Neural cell (in vitro differentiated cells): ENCODE measurements at regions not wholly inside any gene's neighbourhood (a gene's known extent, or its start where the extent isn't known, plus 50 kb on each side); places are given as distances from the start of the nearest gene placed in this dataset.

Source experiments
- EP300 ChIP-seq: fragments of 450-650 bp; conservative IDR thresholded peaks from 2 replicates; pipeline ENCODE4 v1.6.1; 2014; ENCODE audit warnings: antibody characterized with exemption, mild to moderate bottlenecking, moderate library complexity; ENCODE audit not compliant: poor library complexity, severe bottlenecking
- EZH2 ChIP-seq: fragments of 200-600, 300-800 bp; shearing (Covaris generic), sonication (generic); IDR thresholded peaks from 2 replicates; pipeline ENCODE4 v1.6.1; 2014; ENCODE audit warnings: antibody characterized with exemption, low read length, borderline replicate concordance, mild to moderate bottlenecking; ENCODE audit not compliant: insufficient read depth, poor library complexity, severe bottlenecking
- POLR2AphosphoS5 ChIP-seq: IDR thresholded peaks from 2 replicates; pipeline ENCODE4 v1.6.1; 2012
- RAD21 ChIP-seq: fragments of 450-650 bp; conservative IDR thresholded peaks from 2 replicates; pipeline ENCODE4 v1.6.1; 2014; ENCODE audit warnings: antibody characterized with exemption, mild to moderate bottlenecking, moderate library complexity
- SMC3 ChIP-seq: fragments of 450-650 bp; conservative IDR thresholded peaks from 2 replicates; pipeline ENCODE4 v1.6.1; 2014; ENCODE audit warnings: antibody characterized with exemption, mild to moderate bottlenecking, moderate library complexity; ENCODE audit not compliant: poor library complexity
- TAF1 ChIP-seq: IDR thresholded peaks from 2 replicates; pipeline ENCODE4 v1.6.1; 2012; ENCODE audit warnings: low read depth
- TF ChIP-seq, protein P1 (sequence below): fragments of 450-650 bp; IDR thresholded peaks from 2 replicates; pipeline ENCODE4 v1.5.1; 2014; ENCODE audit warnings: antibody characterized with exemption, mild to moderate bottlenecking, moderate library complexity; ENCODE audit not compliant: poor library complexity, severe bottlenecking
- TF ChIP-seq, protein P2 (sequence below): IDR thresholded peaks from 2 replicates; pipeline ENCODE4 v1.6.1; 2012; ENCODE audit warnings: borderline replicate concordance

DNA sequence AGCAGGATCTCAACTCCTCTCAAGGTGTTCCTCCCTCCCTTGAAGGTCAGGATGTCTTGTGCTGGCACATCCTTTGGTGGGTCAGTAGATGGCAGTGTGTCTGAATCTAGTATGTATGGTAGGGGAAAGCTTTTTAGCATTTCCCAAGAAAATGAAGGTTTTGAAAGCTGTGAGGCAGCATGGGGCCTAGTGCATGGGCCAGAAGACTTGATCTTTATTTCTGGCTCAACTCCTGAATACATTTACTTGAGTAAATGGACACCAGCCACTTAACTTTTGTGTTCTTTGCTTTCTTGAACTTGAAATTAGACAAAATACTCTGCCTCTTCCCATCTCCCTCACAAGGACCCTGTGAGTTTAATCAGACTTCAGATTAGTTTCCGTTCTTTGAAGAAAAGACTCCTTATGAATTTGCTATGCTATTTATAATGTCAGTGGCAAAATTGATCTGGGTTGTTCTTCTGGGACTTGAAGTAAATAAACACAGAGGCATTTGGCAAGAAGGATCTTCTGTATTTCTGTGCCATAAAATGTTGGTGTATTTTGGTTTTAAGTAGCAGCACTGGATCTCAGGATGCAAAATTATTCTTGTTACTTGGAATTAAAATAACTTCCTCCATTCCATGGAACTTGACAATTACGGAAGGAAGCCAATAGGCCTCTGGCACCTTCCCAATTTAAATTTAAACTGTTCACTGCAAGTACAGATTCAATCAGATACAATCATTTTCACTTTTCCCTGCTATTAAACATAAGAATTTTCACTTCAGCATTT, 288.8 kb downstream of the CASP12 start:
- TF ChIP-seq, protein P1, sequence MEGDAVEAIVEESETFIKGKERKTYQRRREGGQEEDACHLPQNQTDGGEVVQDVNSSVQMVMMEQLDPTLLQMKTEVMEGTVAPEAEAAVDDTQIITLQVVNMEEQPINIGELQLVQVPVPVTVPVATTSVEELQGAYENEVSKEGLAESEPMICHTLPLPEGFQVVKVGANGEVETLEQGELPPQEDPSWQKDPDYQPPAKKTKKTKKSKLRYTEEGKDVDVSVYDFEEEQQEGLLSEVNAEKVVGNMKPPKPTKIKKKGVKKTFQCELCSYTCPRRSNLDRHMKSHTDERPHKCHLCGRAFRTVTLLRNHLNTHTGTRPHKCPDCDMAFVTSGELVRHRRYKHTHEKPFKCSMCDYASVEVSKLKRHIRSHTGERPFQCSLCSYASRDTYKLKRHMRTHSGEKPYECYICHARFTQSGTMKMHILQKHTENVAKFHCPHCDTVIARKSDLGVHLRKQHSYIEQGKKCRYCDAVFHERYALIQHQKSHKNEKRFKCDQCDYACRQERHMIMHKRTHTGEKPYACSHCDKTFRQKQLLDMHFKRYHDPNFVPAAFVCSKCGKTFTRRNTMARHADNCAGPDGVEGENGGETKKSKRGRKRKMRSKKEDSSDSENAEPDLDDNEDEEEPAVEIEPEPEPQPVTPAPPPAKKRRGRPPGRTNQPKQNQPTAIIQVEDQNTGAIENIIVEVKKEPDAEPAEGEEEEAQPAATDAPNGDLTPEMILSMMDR = peak; percentile 75
- TF ChIP-seq EZH2 (no peak), POLR2AphosphoS5 (no peak), SMC3 (peak; percentile 74), TAF1 (no peak), EP300 (no peak), RAD21 (peak; percentile 74)
- TF ChIP-seq, protein P2, sequence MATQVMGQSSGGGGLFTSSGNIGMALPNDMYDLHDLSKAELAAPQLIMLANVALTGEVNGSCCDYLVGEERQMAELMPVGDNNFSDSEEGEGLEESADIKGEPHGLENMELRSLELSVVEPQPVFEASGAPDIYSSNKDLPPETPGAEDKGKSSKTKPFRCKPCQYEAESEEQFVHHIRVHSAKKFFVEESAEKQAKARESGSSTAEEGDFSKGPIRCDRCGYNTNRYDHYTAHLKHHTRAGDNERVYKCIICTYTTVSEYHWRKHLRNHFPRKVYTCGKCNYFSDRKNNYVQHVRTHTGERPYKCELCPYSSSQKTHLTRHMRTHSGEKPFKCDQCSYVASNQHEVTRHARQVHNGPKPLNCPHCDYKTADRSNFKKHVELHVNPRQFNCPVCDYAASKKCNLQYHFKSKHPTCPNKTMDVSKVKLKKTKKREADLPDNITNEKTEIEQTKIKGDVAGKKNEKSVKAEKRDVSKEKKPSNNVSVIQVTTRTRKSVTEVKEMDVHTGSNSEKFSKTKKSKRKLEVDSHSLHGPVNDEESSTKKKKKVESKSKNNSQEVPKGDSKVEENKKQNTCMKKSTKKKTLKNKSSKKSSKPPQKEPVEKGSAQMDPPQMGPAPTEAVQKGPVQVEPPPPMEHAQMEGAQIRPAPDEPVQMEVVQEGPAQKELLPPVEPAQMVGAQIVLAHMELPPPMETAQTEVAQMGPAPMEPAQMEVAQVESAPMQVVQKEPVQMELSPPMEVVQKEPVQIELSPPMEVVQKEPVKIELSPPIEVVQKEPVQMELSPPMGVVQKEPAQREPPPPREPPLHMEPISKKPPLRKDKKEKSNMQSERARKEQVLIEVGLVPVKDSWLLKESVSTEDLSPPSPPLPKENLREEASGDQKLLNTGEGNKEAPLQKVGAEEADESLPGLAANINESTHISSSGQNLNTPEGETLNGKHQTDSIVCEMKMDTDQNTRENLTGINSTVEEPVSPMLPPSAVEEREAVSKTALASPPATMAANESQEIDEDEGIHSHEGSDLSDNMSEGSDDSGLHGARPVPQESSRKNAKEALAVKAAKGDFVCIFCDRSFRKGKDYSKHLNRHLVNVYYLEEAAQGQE = no peak
